SKM-1 treated with dmso at 0.1 percent for 144 hours (cell line): ENCODE measurements at regions not wholly inside any gene's neighbourhood (a gene's known extent, or its start where the extent isn't known, plus 50 kb on each side); places are given as distances from the start of the nearest gene placed in this dataset.
"Not testable (repeated sequence)": the region's sequence is repeated elsewhere in the genome, so short reads cannot be mapped to it uniquely, and the experiment has no call there.

ENCODE experiments used
- DNase-seq: peaks from one replicate; lab custom pipeline; 2025; ENCODE audit not compliant: unreplicated experiment; lab: John Stamatoyannopoulos, UW

DNA sequence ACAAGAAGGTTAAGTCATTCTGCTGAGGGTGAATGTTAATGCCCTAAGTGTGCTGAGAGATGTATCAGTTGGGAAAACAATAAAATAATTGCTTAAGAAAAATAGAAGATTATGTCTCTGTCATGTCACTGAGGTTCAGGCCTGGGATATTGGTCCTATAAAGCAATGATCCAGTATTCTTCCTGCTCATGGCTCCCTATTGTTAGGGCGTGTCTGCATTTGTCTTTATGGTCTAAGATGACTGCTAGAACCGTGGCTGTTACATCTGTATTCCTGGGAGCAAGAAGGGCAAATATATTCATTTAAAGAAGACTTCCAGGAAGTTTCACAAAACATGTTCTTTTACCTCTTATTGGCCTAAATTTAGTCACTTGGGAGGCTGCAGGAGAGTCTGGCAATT lies 125.0 kb downstream of the KCNE4 start:
- DNase-seq: no peak

DNA sequence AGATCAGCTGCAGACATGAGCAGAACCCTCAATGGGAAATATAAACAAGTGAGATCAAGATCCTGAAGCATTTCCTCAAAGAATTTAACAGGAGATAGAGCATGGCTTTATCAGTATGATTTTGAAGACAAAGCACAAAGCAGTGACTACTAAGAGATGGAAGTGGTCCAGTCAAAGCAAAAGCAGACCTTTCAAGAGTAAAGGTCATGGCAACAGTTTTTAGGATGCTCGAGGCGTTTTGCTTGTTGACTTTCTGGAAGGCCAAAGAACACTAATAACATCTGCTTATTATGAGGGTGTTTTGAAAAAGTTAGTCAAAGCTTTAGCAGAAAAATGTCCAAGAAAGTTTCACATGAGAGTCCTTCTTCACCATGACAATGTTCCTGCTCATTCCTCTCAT lies 128.5 kb downstream of the KCNE4 start:
- no peak for DNase-seq

DNA sequence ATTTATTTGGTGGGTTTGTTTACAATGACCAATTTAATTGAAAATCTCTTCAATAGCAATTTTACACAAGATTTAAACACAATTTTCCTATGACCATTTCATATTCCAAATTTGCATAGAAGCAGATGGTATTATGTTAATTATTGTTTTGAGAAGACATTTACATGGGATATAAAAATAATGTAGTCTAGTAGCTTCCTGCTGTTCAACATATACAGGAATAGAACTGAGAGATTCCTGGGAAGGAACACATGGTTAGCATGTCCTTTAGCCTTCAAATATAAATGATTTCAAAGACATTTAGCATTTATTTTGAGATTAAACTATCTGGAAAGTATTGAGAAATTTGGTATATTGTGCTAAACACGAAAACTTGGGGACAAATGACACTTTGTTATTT lies 129.6 kb downstream of the KCNE4 start:
- no peak for DNase-seq

DNA sequence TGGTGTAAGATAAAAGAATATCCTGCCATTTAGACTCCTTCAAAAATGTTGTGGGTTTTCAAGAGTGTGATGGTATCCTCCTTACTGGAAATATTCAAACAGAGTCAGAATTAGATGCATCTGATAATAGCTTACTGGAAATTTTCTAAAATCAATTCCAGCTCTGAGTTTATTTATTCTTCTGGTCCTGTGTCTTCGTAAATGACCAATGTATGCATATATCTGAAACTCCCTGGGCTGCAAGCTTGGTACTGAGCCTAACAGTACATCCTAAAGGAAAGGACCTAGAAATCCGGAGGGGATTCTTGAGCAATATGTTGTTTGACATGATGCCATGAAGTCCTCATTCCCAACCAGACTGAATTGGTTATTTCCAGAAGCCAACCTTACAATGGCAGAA lies 130.4 kb downstream of the KCNE4 start:
- no peak for DNase-seq

GRCh38 chr2:223185638-223186037 lies 133.6 kb downstream of the KCNE4 start:
- DNase-seq: no peak

DNA sequence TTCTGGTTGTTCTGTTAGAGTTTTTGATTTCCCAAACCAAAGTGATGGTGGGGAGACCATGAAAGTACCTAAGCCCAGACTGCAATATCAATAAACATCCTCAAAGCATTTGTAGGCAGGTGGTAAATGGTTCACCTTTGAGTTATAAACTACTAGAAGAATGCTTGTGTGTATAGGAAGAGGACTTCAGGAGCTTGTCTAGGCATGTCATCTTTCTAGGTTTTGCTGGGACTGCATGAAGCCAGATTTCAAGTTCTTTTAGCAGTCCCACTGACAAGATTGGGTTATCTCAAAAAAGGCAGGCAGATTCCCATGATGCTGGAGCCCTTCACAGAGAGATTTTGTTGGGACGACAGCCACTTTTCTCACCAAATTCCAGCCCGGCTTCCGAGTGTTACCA lies 135.3 kb downstream of the KCNE4 start:
- DNase-seq: no peak

- not testable (repeated sequence) for DNase-seq
Observed at GRCh38 chr2:223190561-223191206, 138.7 kb downstream of the KCNE4 start.

GRCh38 chr2:223196331-223196730 lies 144.3 kb downstream of the KCNE4 start:
- no peak for DNase-seq

DNA sequence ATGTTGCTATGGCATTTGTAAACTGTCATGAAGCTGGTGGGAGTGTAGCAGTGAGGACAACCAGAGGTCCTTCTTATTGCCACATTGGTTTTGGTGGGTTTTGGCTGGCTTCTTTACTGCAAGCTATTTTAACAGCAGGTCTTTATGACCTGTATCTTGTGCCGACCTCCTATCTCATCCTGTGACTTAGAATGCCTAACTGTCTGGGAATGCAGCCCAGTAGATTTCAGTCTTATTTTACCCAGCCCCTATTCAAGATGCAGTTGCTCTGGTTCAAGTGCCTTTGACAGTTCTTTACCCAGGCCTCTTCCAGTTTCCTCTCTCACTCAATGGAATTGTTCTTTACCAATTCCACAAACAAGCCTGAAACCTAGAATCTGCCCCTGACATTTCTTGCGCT lies 145.1 kb downstream of the KCNE4 start:
- no peak for DNase-seq

DNA sequence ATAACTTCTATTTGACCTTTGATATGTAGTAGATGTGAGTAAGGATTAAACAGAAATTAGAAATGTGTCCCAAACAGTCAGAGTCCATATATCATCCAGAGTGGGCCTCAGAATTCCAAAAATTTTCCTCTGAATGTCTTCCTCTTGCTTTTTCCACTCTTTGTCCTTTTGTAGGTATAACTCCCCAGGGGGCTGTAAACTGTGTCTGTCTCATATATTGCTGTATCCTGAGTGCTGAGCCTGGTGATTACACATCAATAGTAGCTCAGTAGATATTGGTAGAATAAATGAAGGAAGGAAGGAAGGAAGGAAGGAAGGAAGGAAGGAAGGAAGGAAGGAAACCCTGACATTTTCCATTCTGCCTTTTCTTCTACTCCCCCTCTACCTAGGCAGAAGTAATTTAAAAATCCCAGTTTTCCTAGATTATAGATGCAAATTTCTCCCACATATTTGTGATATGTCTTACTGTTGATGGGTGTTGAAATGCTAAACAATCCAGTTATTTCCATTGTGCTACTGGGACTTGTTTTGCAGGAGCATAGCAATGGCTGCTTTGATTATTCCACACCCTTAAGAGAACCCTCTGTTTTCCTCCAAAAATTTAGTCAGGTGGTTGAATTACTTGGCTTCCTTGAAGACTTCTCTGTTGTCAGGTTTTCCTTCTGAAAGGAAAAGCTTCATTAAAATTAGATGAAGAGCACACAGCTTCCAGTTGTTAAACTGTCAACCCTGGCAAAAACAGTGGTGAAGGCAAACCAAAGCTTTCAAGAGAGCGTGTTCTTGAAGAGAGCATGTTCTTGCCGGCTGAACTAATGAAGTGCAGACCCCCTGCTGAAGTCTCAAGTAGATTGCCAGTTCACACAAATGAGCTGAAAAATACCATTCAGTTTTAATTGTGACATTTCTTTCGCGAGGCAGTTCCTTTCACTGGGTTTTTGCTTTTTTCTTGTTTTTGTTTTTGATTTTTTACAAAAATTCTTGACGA lies 147.8 kb downstream of the KCNE4 start:
- no peak for DNase-seq

GRCh38 chr2:223203971-223204929 lies 152.3 kb downstream of the KCNE4 start:
- no peak for DNase-seq

DNA sequence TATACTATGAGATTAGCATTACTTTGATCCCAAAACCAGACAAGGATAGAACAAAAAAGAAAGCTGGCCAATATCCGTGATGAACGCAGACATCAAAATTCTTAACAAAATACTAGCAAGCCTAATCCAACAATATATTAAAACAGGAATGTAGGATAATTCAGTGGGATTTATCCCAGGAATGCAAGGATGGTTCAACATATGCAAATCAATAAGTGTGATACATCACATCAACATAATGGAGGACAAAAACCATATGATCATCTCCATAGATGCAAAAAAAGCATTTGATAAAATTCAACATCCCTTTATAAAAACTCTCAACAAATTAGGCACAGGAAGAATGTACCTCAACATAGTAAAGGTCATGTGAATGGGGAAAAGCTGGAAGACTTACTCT lies 158.5 kb downstream of the KCNE4 start:
- DNase-seq: no peak

DNA sequence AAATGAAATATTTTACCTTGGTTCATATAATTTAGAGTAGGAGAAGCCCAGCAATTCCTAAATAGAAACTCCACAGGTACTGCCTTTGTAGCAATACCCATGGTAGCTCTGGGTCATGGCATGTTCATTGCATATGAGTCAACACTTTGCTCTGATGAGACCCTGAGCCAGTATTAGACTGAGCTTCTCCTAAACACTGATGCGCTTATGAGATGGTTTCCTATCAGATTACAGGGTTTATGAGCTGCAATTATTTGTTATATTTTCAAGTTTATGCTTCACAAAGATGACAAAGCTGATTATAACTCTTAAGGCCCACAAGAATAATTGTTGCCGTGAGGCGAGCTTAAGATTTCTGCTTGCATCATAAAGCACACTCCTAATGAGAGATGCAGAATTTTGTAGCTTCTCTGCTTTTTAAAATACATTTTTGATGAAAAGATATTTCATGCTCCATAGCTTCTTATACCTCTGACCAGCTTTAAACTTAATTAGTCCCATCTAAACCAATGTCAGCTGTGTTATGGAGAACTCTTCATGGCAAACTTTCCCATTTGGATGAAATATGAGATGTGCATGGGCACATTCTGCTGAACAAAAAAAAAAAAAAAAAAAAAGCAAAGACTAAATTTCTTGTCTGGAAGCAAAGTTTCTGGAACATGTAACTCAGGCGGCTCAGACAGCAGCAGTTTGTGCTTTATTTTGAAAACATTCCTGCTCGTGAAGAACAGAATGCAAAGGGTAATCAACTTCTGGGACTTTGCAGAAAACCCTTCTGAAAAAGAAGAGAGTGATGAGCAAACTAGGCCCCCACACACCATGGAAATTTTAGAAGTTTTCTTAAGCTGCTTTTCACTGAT lies 162.6 kb downstream of the KCNE4 start:
- no peak for DNase-seq

DNA sequence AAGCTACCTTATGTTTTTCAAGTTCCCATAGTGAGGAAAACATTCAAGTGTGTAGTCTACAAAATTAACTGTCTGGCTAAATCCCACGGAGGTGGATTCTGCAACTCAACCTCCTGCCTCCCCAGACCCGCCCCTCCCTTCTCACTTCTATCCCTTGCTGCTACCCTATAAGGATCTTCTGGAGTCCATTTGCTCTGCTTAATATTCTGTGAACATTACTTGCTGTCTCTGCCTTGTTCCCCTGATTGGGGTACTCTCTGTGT lies 163.2 kb downstream of the KCNE4 start:
- no peak for DNase-seq

GRCh38 chr2:223217373-223217772 lies 165.4 kb downstream of the KCNE4 start:
- no peak for DNase-seq

DNA sequence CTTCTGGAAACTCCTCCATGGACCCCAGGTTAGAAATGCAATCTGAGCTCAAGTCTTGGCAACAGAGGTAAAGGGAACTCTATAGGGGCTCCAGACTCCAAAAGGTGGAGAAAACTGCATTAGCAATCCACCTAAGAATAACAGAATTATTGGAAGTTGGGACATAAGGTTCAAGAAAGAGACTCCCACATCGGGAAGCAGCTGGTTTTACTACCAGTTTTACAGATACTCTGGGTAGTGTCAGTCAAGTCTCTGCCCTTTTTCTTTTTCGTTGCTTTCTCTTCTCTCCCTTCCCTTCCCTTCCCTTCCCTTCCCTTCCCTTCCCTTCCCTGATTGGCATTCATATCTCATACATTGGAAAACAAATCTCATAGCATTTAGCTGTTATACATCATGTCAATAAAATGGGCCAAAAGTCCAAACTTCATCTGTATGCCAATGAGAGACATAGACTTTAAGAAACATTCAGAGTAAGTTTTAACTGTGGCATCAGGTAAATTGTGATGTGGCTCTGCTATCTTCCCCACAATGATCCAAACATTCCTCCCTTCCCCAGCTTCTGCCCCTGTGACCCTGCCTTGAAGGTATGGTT lies 166.7 kb downstream of the KCNE4 start:
- DNase-seq: no peak

DNA sequence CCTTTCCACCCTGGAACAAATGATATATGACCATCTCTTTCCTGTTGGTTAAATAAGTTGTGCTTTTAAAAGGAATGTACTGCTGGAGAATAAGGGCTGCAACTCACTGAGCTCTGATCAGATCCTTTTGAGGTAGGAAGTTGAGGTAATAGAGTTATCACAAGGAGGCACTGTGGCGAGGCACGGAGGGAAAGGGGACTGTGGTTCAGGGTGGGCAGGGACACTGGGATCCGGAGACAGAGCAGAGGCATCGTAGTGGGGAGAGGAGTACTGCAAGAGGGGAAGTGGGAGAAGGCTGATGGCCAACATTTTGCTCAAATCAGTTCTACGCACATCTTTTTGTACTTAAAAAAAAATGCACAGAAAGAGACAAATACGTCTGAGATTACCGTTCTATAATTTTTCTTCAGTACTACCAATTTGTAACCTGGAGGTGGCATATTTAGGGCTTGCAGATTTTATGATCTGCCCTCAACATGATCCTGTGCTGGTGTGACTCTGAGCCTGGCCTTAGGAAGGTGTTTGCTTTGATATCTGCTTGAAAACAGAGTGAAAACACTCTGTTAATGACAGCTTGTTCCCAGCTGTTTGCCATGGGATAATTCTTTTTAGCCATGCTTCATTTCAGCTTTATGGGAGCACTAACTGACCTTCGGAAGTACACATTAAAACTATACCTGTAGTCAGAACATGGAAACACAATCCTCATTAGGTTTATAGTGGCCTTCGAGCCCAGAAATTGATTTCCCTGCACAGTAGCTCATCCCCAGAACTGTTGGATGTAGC lies 168.1 kb downstream of the KCNE4 start:
- no peak for DNase-seq

DNA sequence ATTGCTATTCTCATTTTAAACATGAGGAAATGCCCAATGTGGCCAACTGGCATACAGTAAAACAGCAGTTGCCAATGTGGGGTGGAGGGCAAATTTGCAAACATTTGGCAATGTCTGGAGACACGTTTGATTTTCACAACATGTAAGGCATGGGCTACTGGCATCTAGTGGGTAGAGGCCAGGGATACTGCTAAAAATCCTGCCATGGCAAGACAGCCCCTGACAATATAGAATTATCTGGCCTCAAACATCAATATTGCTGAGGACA lies 168.6 kb downstream of the KCNE4 start:
- no peak for DNase-seq

DNA sequence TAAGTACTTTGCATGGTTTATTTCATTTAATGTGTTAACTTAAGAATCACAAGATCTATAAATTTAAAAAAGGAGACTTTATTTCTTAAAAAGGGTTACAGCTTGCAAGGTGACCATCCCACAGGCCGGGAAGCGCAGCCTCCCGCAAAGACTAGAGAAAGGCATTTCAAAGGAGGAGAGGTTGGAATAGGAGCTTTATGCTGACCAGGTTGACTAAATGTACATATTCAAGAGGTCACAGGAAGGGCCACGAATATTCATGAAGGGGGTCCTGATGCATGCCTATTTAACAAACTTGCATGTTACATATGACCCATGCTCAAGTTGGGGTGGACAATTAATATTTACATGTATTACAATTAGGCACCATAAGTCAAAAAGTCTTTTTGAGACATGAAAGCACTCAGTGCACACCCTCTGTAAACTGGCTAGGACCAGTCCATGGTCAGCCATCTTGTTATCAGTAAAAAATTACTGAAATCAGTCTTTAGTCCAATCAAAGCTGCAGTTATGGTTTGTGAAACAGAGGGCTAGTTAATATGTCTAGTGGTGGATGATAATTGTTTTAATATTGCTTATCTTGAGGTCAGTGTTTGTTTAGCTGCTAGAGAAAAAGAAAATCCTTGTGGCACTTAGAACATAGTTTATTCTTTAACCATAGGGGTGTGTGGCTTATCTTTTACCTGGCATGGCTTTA lies 169.3 kb downstream of the KCNE4 start:
- no peak for DNase-seq
